Ectodermal cell (in vitro differentiated cells): ENCODE measurements at regions not wholly inside any gene's neighbourhood (a gene's known extent, or its start where the extent isn't known, plus 50 kb on each side); places are given as distances from the start of the nearest gene placed in this dataset.

ENCODE experiments used
- H3K27ac ChIP-seq: 2 replicates; pipeline ENCODE4 v1.7.0; 2013; ENCODE audit warnings: mild to moderate bottlenecking, low read depth, low read length; ENCODE audit not compliant: insufficient read depth, poor library complexity, severe bottlenecking
- H3K27me3 ChIP-seq: 2 replicates; pipeline ENCODE4 v1.7.0; 2013; ENCODE audit warnings: mild to moderate bottlenecking, low read length; ENCODE audit not compliant: insufficient read depth, control insufficient read depth, poor library complexity, severe bottlenecking
- H3K36me3 ChIP-seq: one replicate; pipeline ENCODE4 v1.7.0; 2013; ENCODE audit warnings: low read length; ENCODE audit not compliant: control insufficient read depth, insufficient read depth
- H3K4me1 ChIP-seq: one replicate; pipeline ENCODE4 v1.7.0; 2013; ENCODE audit warnings: low read length; ENCODE audit not compliant: control insufficient read depth, insufficient read depth
- H3K4me3 ChIP-seq: 2 replicates; pipeline ENCODE4 v1.7.0; 2013; ENCODE audit warnings: low read depth, low read length, control low read depth; ENCODE audit not compliant: insufficient read depth
- H3K9me3 ChIP-seq: 2 replicates; pipeline ENCODE4 v1.7.0; 2013; ENCODE audit warnings: mild to moderate bottlenecking, low read length, moderate library complexity; ENCODE audit not compliant: control insufficient read depth
- WGBS, 2 experiments: methylation state at CpG; one replicate each; pipeline ENCODE4 v1.1.7; 2013; ENCODE audit warnings: missing lambda C conversion rate in 2 of 2; 5-methylcytosine and 5-hydroxymethylcytosine counted together

GRCh38 chr16:85554114-85554888, 58.8 kb upstream of the GSE1 start:
- Histone ChIP-seq H3K27ac (peak overlapping the region; percentile 87), H3K4me3 (peak overlapping the region; percentile 67), H3K27me3 (peaks cover 44% of the 10 kb centered on the region), H3K36me3 (no peaks in the 10 kb centered on the region), H3K9me3 (no peaks in the 10 kb centered on the region), H3K4me1 (peaks cover 37% of the 10 kb centered on the region)
- WGBS, 2 experiments = 1% methylated on average over 41 to 46 of the region's 49 CpGs

- 0% methylated on average over 59 to 60 of the region's 62 CpGs for WGBS, 2 experiments
- H3K4me3 ChIP-seq = peak overlapping the region; percentile 67
- peaks cover 44% of the 10 kb centered on the region for H3K27me3 ChIP-seq
- H3K27ac ChIP-seq = peak overlapping the region; percentile 11
- peaks cover 37% of the 10 kb centered on the region for H3K4me1 ChIP-seq
- no peaks in the 10 kb centered on the region for H3K36me3 ChIP-seq
- no peaks in the 10 kb centered on the region for H3K9me3 ChIP-seq
Measured at GRCh38 chr16:85554889-85555718, 58.0 kb upstream of the GSE1 start.

- Histone ChIP-seq H3K27me3 (peaks cover 44% of the 10 kb centered on the region), H3K36me3 (no peaks in the 10 kb centered on the region), H3K9me3 (no peaks in the 10 kb centered on the region), H3K27ac (no peak overlapping the region), H3K4me3 (peak overlapping the region; percentile 67), H3K4me1 (peaks cover 36% of the 10 kb centered on the region)
- 0% methylated on average over 43 of the region's 43 CpGs for WGBS, 2 experiments
Measured at GRCh38 chr16:85555719-85556455, 57.2 kb upstream of the GSE1 start.

GRCh38 chr16:85556456-85557082, 56.6 kb upstream of the GSE1 start:
- no peak overlapping the region for H3K27ac ChIP-seq
- H3K27me3 ChIP-seq = peaks cover 44% of the 10 kb centered on the region

GRCh38 chr16:85557083-85557970, 55.8 kb upstream of the GSE1 start:
- peaks cover 38% of the 10 kb centered on the region for H3K4me1 ChIP-seq
- no peak overlapping the region for H3K27ac ChIP-seq
- H3K9me3 ChIP-seq = no peaks in the 10 kb centered on the region
- H3K36me3 ChIP-seq = no peaks in the 10 kb centered on the region
- H3K4me3 ChIP-seq = peak overlapping the region; percentile 67
- 1 to 3% methylated on average over 21 to 22 of the region's 22 CpGs for WGBS, 2 experiments
- H3K27me3 ChIP-seq = peaks cover 44% of the 10 kb centered on the region

More at GRCh38 chr16:85556456-85557082, 56.6 kb upstream of the GSE1 start:
- Histone ChIP-seq H3K4me1 (peaks cover 33% of the 10 kb centered on the region), H3K4me3 (peak overlapping the region; percentile 67), H3K9me3 (no peaks in the 10 kb centered on the region), H3K36me3 (no peaks in the 10 kb centered on the region)
- 0% methylated on average over 59 to 65 of the region's 65 CpGs for WGBS, 2 experiments

GRCh38 chr16:85557971-85558657, 55.0 kb upstream of the GSE1 start:
- H3K27ac ChIP-seq = no peak overlapping the region
- WGBS, 2 experiments = 6 to 11% methylated on average over 12 to 13 of the region's 13 CpGs
- H3K36me3 ChIP-seq = no peaks in the 10 kb centered on the region
- H3K4me3 ChIP-seq = peak overlapping the region; percentile 9
- H3K27me3 ChIP-seq = peaks cover 44% of the 10 kb centered on the region
- H3K9me3 ChIP-seq = no peaks in the 10 kb centered on the region
- H3K4me1 ChIP-seq = peaks cover 45% of the 10 kb centered on the region

- no peaks in the 10 kb centered on the region for H3K36me3 ChIP-seq
- H3K4me1 ChIP-seq = peaks cover 44% of the 10 kb centered on the region
- 92 to 95% methylated on average over 7 of the region's 7 CpGs for WGBS, 2 experiments
- H3K27ac ChIP-seq = no peak overlapping the region
- no peaks in the 10 kb centered on the region for H3K9me3 ChIP-seq
- peaks cover 32% of the 10 kb centered on the region for H3K27me3 ChIP-seq
- no peak overlapping the region for H3K4me3 ChIP-seq
Measured at GRCh38 chr16:85560932-85561247, 52.2 kb upstream of the GSE1 start.

GRCh38 chr16:85561248-85562092, 51.7 kb upstream of the GSE1 start:
- Histone ChIP-seq H3K9me3 (no peaks in the 10 kb centered on the region), H3K27ac (no peak overlapping the region), H3K4me3 (no peak overlapping the region), H3K36me3 (no peaks in the 10 kb centered on the region), H3K27me3 (peaks cover 26% of the 10 kb centered on the region), H3K4me1 (peaks cover 43% of the 10 kb centered on the region)
- 90 to 92% methylated on average over 24 of the region's 24 CpGs for WGBS, 2 experiments
